HG03064 (cell line): ENCODE measurements at regions not wholly inside any gene's neighbourhood (a gene's known extent, or its start where the extent isn't known, plus 50 kb on each side); places are given as distances from the start of the nearest gene placed in this dataset.
"Not testable (repeated sequence)": the region's sequence is repeated elsewhere in the genome, so short reads cannot be mapped to it uniquely, and the experiment has no call there.

Experiments used
- ATAC-seq: cut with Tn5 transposase; IDR thresholded peaks from one replicate; pipeline ENCODE4 v1.9.1; 2021; ENCODE audit warnings: low read depth; ENCODE audit not compliant: unreplicated experiment

- ATAC-seq = no peak
These were observed 294.3 kb upstream of the KCNH7 start for GRCh38 chr2:163132850-163133249.

DNA sequence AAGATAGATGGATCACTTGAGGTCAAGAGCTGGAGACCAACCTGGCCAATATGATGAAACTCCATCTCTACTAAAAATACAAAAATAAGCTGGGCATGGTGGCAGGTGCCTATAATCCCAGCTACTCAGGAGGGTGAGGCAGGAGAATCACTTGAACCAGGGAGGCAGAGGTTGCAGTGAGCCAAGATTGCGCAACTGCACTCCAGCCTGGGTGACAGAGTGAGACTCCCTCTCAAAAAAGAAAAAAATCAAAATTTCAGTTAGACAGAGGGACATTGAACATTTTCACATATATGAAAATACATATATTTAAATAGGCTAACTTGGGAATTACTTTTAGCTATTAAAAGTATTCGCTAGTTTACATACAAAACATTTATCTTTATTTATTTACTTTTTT lies 293.6 kb upstream of the KCNH7 start:
- ATAC-seq = not testable (repeated sequence)

GRCh38 chr2:163123526-163123925 lies 285.0 kb upstream of the KCNH7 start:
- no peak for ATAC-seq

DNA sequence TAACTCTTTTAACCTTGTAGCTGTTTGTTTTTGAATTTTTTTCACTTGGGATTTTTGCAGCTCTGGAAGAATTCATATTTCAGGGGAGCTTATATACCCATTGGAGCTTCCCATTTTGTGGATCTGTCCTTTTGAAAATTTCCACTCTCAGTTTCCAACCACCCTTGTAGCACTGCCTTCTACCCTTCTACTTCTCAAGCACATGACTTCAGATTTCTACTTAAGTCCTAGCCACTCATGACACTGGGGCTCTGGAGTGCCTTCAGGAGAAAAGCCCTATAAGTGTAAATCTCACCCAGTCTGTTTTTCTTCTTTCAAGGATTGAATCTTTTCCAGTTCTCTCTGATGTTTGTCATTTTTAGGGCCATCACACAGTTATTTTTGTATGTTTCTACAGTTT lies 283.7 kb upstream of the KCNH7 start:
- ATAC-seq = no peak

- ATAC-seq = no peak
These were observed 282.9 kb upstream of the KCNH7 start for GRCh38 chr2:163121483-163121882.

DNA sequence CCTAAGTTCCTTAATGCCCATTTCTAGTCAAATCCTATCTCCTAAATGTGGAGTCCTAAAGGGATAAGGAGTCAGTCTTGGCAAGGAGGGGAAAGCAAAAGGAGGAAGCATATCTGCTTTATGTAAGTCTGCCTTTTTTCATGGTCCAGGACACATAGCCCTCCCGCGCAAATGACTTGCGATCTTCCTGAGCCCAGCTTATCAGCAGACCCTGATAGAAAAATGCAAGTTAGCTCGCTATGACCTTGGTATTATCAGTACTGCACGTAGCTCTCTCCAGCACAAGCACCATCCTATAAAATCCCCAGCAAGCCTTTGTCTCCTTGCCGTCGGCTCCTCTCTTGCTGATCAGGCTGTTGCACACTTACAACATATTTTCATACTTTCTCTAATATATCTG lies 281.4 kb upstream of the KCNH7 start:
- no peak for ATAC-seq

- ATAC-seq = no peak
These were observed 248.4 kb upstream of the KCNH7 start for GRCh38 chr2:163086940-163087339.

DNA sequence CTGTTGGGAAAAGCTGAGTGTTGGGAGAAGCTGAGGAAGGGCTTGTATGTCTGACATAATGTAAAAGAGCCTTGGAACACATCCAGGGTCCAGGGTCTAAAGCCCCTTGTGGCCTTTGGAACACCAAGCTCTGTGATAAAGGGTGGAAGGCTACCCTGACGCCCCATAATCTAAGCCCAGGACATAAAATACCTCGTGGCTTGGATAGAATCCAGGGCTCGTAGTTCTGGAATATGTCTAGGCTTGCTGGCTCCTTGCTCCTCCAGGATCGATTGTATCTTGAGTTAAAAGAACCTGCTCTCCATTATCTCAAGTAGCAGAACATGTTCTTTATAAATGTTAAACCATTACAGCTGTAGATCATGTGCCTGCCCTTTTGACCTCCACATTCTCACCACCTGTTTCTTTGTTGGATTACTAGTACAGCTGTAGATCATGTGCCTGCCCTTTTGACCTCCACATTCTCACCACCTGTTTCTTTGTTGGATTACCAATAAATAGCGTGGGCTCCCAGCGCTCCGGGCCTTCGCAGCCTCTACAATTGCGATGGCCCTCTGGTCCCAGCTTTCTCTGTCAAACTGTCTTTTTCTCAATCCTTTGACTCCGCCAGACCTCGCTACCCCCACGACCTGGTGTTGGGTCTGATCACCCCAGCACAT lies 246.9 kb upstream of the KCNH7 start:
- ATAC-seq = not testable (repeated sequence)

GRCh38 chr2:163081754-163082153 lies 243.2 kb upstream of the KCNH7 start:
- ATAC-seq = no peak

DNA sequence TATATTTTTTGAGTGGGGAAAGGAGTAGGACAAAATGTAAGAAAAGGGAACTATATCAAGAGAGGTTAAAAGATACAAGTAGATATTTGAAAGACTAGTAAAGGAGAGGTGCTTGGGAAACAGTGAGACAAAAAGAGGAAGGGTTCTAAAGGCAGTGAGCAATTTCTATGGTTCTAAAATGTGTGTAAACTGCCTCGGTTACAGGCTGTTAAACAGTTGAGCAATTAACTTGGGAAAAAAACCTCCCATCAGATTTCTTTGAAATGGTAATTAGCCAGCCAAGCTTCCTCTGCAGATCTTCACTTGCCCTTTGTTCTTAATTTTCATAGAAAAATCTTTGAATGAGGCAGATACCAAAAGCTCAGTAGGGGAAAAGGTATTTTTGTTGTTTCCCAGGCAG lies 238.7 kb upstream of the KCNH7 start:
- no peak for ATAC-seq

- ATAC-seq = no peak
These were observed 227.5 kb upstream of the KCNH7 start for GRCh38 chr2:163066085-163066484.

DNA sequence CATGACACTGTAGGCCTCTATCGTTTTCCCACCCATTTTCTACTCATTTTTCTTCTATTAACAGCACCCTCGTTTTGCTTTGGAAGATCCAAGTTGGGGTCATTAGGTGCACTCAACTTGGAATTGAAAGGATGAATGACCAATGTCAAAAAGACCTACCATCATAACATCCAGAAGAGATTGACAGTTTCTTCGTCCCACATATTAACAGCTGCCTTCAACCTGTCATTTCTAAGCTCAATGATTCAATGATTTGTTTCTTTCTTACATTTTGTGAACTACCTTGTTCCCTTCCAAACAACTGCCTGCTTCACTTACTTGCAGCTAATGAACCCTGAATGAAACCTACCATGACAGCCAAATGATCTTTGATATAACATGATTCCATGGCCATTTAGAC lies 224.0 kb upstream of the KCNH7 start:
- ATAC-seq = no peak

DNA sequence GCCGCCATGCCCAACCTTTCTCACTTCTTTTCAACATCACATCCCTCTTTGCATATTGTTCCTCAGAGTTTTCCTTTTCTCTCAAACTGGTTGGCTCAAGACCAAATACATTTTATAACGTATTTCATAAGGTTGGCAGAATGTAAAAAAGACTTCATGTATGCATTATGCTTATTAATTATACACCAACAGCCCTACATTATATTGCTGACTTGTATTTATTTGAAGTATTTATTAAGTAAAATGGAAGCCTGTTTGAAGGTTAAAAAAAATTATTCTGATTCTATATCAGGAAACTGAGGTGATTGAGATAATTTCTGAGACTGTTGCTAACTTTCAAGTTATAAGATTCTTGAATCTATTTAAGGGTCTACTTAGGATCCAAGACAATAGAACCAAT lies 208.0 kb upstream of the KCNH7 start:
- no peak for ATAC-seq

- no peak for ATAC-seq
These were observed 207.3 kb upstream of the KCNH7 start for GRCh38 chr2:163045830-163046229.

GRCh38 chr2:163044114-163044513 lies 205.5 kb upstream of the KCNH7 start:
- no peak for ATAC-seq

GRCh38 chr2:163043201-163043600 lies 204.6 kb upstream of the KCNH7 start:
- ATAC-seq = no peak

DNA sequence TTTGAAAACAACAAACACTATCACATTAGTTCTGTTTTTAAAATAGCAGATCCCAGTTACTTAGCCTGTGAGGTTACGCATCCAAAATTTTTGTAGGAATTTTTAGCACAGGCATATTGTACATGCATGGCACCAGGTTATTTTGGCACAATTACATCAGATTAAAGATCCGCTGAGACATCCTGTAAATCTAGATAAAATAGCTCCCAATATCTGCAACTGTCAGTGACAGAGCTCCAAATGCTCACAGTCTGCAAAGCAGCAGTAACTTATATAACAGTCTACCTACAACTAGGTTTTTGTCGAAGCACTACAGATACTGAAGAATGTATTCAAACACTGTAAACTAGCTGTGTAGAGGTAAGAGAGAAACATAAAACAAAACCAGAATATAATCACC lies 200.7 kb upstream of the KCNH7 start:
- no peak for ATAC-seq

GRCh38 chr2:163028807-163029206 lies 190.2 kb upstream of the KCNH7 start:
- no peak for ATAC-seq

GRCh38 chr2:163026136-163026775 lies 187.7 kb upstream of the KCNH7 start:
- not testable (repeated sequence) for ATAC-seq

DNA sequence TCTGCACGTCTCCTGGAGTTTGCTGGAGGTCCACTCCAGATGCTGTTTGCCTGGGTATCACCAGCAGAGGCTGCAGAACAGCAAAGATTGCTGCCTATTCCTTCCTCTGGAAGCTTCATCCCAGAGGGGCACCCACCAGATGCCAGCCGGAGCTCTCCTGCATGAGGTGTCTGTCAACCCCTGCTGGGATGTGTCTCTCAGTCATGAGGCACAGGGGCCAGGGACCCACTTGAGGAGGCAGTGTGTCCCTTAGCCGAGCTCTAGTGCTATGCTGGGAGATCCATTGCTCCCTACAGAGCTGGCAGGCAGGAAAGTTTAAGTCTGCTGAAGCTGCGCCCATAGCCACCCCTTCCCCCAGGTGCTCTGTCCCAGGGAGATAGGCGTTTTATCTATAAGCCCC lies 178.3 kb upstream of the KCNH7 start:
- not testable (repeated sequence) for ATAC-seq

GRCh38 chr2:163011000-163011399 lies 172.4 kb upstream of the KCNH7 start:
- no peak for ATAC-seq

DNA sequence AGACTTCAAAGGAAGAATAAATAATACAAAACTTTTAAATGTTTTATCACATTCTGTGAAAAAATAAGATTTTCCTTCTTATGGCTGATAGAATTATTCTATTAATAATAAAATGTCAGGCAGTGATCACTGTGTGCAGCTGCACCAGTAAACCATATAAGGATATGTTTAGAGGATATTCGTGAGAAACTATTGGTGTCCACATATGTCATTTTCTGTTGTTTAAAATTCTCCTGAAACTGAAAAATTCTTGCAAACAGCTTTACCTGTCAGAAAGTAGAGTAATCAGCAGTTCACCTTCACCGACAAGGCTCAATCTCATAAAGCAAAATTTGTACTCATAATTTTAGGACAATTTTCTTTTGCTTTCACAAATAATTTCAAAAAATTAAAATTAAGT lies 170.1 kb upstream of the KCNH7 start:
- no peak for ATAC-seq

- no peak for ATAC-seq
These were observed 156.2 kb upstream of the KCNH7 start for GRCh38 chr2:162994718-162995117.
